H9 (cell line): ENCODE measurements at regions not wholly inside any gene's neighbourhood (a gene's known extent, or its start where the extent isn't known, plus 50 kb on each side); places are given as distances from the start of the nearest gene placed in this dataset.

Experiments used
- DNase-seq: peaks from one replicate; pipeline ENCODE4 v3.0.0-alpha.2; 2017
- H2AFZ ChIP-seq: one replicate; pipeline ENCODE4 v1.6.1; 2013; ENCODE audit warnings: mild to moderate bottlenecking, low read length, control low read depth, moderate library complexity
- H2AK5ac ChIP-seq: 2 replicates; pipeline ENCODE4 v1.6.1; 2013; ENCODE audit warnings: low read length, control low read depth, mixed read lengths; ENCODE audit not compliant: insufficient read length
- H2BK120ac ChIP-seq: one replicate; pipeline ENCODE4 v1.6.1; 2013; ENCODE audit warnings: low read depth, mild to moderate bottlenecking, low read length, control low read depth, inconsistent platforms; ENCODE audit not compliant: poor library complexity, severe bottlenecking
- H2BK12ac ChIP-seq: 2 replicates; pipeline ENCODE4 v1.6.1; 2013; ENCODE audit warnings: low read length, control low read depth, mixed read lengths, low read depth; ENCODE audit not compliant: insufficient read length
- H2BK15ac ChIP-seq: 2 replicates; pipeline ENCODE4 v1.6.1; 2013; ENCODE audit warnings: low read depth, low read length, control low read depth
- H2BK20ac ChIP-seq: one replicate; pipeline ENCODE4 v1.6.1; 2013; ENCODE audit warnings: low read depth, mild to moderate bottlenecking, low read length, control low read depth, inconsistent platforms; ENCODE audit not compliant: poor library complexity, severe bottlenecking
- H2BK5ac ChIP-seq: 2 replicates; pipeline ENCODE4 v1.6.1; 2013; ENCODE audit warnings: low read length, control low read depth, mixed read lengths; ENCODE audit not compliant: insufficient read length
- H3K14ac ChIP-seq: 2 replicates; pipeline ENCODE4 v1.6.1; 2013; ENCODE audit warnings: low read length, control low read depth; ENCODE audit not compliant: insufficient read depth
- H3K18ac ChIP-seq: 2 replicates; pipeline ENCODE4 v1.6.1; 2013; ENCODE audit warnings: low read depth, mild to moderate bottlenecking, mixed read lengths, low read length, control low read depth; ENCODE audit not compliant: insufficient read length
- H3K23ac ChIP-seq: 2 replicates; pipeline ENCODE4 v1.6.1; 2013; ENCODE audit warnings: low read length, control low read depth, mixed read lengths, low read depth; ENCODE audit not compliant: insufficient read length
- H3K23me2 ChIP-seq: 2 replicates; pipeline ENCODE4 v1.6.1; 2013; ENCODE audit warnings: low read depth, mild to moderate bottlenecking, mixed read lengths, low read length, control low read depth; ENCODE audit not compliant: insufficient read length, poor library complexity, severe bottlenecking
- H3K27ac ChIP-seq: 2 replicates; pipeline ENCODE4 v1.5.1; 2013; ENCODE audit warnings: low read length, control low read depth, mixed read lengths, low read depth; ENCODE audit not compliant: insufficient read length
- H3K27me3 ChIP-seq: 2 replicates; pipeline ENCODE4 v1.6.1; 2013; ENCODE audit warnings: low read length, control low read depth, inconsistent platforms; ENCODE audit not compliant: insufficient read depth
- H3K4ac ChIP-seq: 2 replicates; pipeline ENCODE4 v1.6.1; 2013; ENCODE audit warnings: low read depth, mild to moderate bottlenecking, control low read depth, inconsistent platforms, low read length, moderate library complexity
- H3K4me1 ChIP-seq: 2 replicates; pipeline ENCODE4 v1.6.1; 2013; ENCODE audit warnings: low read length, control low read depth, inconsistent platforms; ENCODE audit not compliant: insufficient read depth
- H3K4me2 ChIP-seq: 2 replicates; pipeline ENCODE4 v1.6.1; 2013; ENCODE audit warnings: low read length, control low read depth, mixed read lengths; ENCODE audit not compliant: insufficient read length, insufficient read depth
- H3K56ac ChIP-seq: 2 replicates; pipeline ENCODE4 v1.6.1; 2013; ENCODE audit warnings: low read depth, mild to moderate bottlenecking, mixed read lengths, low read length, control low read depth; ENCODE audit not compliant: insufficient read length
- H3K79me1 ChIP-seq: 2 replicates; pipeline ENCODE4 v1.6.1; 2013; ENCODE audit warnings: low read depth, mild to moderate bottlenecking, moderate library complexity, low read length, control low read depth, inconsistent platforms; ENCODE audit not compliant: insufficient read depth, poor library complexity, severe bottlenecking
- H3K79me2 ChIP-seq: 2 replicates; pipeline ENCODE4 v1.6.1; 2013; ENCODE audit warnings: low read length, control low read depth, inconsistent platforms; ENCODE audit not compliant: insufficient read depth
- H3K9ac ChIP-seq: 2 replicates; pipeline ENCODE4 v1.6.1; 2013; ENCODE audit warnings: low read length, control low read depth, mixed read lengths; ENCODE audit not compliant: insufficient read length; ENCODE audit errors: extremely low read depth
- H3K9me3 ChIP-seq: one replicate; pipeline ENCODE4 v1.6.1; 2013; ENCODE audit warnings: low read depth, low read length, inconsistent platforms; ENCODE audit not compliant: control insufficient read depth
- H3T11ph ChIP-seq: one replicate; pipeline ENCODE4 v1.6.1; 2013; ENCODE audit warnings: mild to moderate bottlenecking, low read length, control low read depth, inconsistent platforms
- H4K20me1 ChIP-seq: one replicate; pipeline ENCODE4 v1.6.1; 2013; ENCODE audit not compliant: control insufficient read depth, insufficient read length, insufficient read depth
- H4K5ac ChIP-seq: 2 replicates; pipeline ENCODE4 v1.6.1; 2013; ENCODE audit warnings: low read depth, mild to moderate bottlenecking, mixed read lengths, low read length, control low read depth; ENCODE audit not compliant: insufficient read length
- H4K8ac ChIP-seq: replicated peaks from 2 replicates; pipeline ENCODE4 v1.6.1; 2013; ENCODE audit warnings: low read length, control low read depth, mixed read lengths, low read depth; ENCODE audit not compliant: insufficient read length
- H4K91ac ChIP-seq: 2 replicates; pipeline ENCODE4 v1.6.1; 2013; ENCODE audit warnings: low read depth, mild to moderate bottlenecking, moderate library complexity, mixed read lengths, low read length, control low read depth; ENCODE audit not compliant: insufficient read length
- H3K27ac Mint-ChIP-seq, 3 experiments: 2 replicates in 2 of 3; 3 replicates in 1 of 3; pipeline ENCODE4 v1.8.0; 2020 to 2021; ENCODE audit warnings: mixed read lengths in 3 of 3, mild to moderate bottlenecking in 1 of 3, moderate library complexity in 1 of 3
- H3K27me3 Mint-ChIP-seq: 2 replicates; pipeline ENCODE4 v1.8.0; 2021; ENCODE audit warnings: low read depth, mild to moderate bottlenecking, moderate library complexity, mixed read lengths
- H3K36me3 Mint-ChIP-seq, 3 experiments: 2 replicates in 2 of 3; 3 replicates in 1 of 3; pipeline ENCODE4 v1.8.0; 2020 to 2021; ENCODE audit warnings: low read depth in 3 of 3, mixed read lengths in 3 of 3; ENCODE audit not compliant: insufficient read depth in 1 of 3
- H3K4me1 Mint-ChIP-seq, 2 experiments: 2 replicates each; pipeline ENCODE4 v1.8.0; 2020; ENCODE audit warnings: mixed read lengths in 2 of 2
- H3K4me3 Mint-ChIP-seq, 2 experiments: 2 replicates in 1 of 2; 3 replicates in 1 of 2; pipeline ENCODE4 v1.8.0; 2020 to 2021; ENCODE audit warnings: mild to moderate bottlenecking in 2 of 2, mixed read lengths in 2 of 2, moderate library complexity in 1 of 2
- H3K9me3 Mint-ChIP-seq, 2 experiments: 2 replicates in 1 of 2; 3 replicates in 1 of 2; pipeline ENCODE4 v1.8.0; 2020; ENCODE audit warnings: mild to moderate bottlenecking in 2 of 2, mixed read lengths in 2 of 2, moderate library complexity in 1 of 2
- WGBS: extraction: QIAGEN DNeasy Blood & Tissue Kit; methylation state at CpG from one replicate; pipeline ENCODE4 v1.1.7; 2013; ENCODE audit warnings: missing lambda C conversion rate, low lambda C conversion rate, mixed read lengths; ENCODE audit not compliant: insufficient read length; ENCODE audit errors: extremely low coverage; 5-methylcytosine and 5-hydroxymethylcytosine counted together
- TF ChIP-seq, protein P1 (sequence below): fragments of 200-600 bp; sonication (generic); conservative IDR thresholded peaks from 3 replicates; pipeline ENCODE4 v1.8.0; 2021; ENCODE audit warnings: antibody characterized with exemption, mild to moderate bottlenecking

DNA sequence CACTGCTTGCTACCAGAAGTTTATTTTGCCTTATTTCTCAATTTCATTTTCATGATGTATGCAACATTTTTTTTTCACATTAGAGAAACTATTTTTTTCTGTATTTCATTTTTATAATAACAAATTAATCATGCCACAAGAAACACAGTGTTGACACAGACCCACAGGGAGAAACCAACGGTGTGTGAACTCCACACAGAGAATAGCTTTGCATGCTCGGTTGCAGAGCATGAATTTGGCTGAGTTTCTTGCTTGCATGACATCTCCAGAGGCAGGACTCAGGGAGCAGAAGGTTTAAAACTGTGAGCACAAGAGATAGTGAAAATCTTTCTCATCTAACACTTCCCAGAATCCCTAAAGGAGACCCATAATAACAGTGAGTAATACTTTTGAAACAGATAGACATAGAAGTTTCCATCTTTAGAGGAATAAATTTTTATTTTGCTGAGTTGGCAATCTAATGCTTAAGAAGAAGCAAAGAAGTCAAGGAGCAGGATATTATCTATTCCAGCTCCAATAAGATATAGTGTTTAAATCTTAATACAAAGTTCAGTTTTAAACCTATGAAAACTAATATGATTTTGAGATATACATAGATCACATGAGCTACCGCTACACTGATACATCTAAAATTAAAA is 890.9 kb downstream of the MRPL39 start:
- Histone ChIP-seq H3T11ph (no peak overlapping the region), H4K91ac (no peak overlapping the region), H3K4me2 (no peak overlapping the region), H3K4ac (no peak overlapping the region), H4K5ac (no peak overlapping the region), H3K27me3 (no peaks in the 10 kb centered on the region), H2BK15ac (no peak overlapping the region; the same call in 1 of the 2 replicates), H4K20me1 (no peaks in the 10 kb centered on the region), H2AK5ac (no peak overlapping the region), H2BK120ac (no peak overlapping the region), H2BK20ac (no peak overlapping the region), H3K56ac (no peak overlapping the region), H3K79me2 (no peaks in the 10 kb centered on the region), H2AFZ (no peak overlapping the region), H3K9ac (no peak overlapping the region), H2BK5ac (no peak overlapping the region), H3K27ac (no peak overlapping the region), H3K23ac (no peak overlapping the region), H3K9me3 (no peaks in the 10 kb centered on the region), H2BK12ac (no peak overlapping the region), H3K14ac (no peak overlapping the region), H4K8ac (no peak overlapping the region), H3K79me1 (no peaks in the 10 kb centered on the region), H3K18ac (no peak overlapping the region), H3K4me1 (no peaks in the 10 kb centered on the region), H3K23me2 (no peaks in the 10 kb centered on the region)
- Mint-ChIP-seq H3K27me3 (no peaks in the 10 kb centered on the region), H3K4me3 (no peak overlapping the region), H3K36me3 (peaks cover 0 to 7% (median 0%) of the 10 kb centered on the region in 3 experiments; a peak in 2 of 7 replicates), H3K27ac (no peak overlapping the region), H3K9me3 (peaks cover 36 to 60% of the 10 kb centered on the region in 2 experiments), H3K4me1 (peaks cover 0 to 6% of the 10 kb centered on the region in 2 experiments; a peak in 2 of 4 replicates)
- no CpG with 5 or more reads among the region's 3 CpGs for WGBS
- DNase-seq, result no peak
- TF ChIP-seq, protein P1, sequence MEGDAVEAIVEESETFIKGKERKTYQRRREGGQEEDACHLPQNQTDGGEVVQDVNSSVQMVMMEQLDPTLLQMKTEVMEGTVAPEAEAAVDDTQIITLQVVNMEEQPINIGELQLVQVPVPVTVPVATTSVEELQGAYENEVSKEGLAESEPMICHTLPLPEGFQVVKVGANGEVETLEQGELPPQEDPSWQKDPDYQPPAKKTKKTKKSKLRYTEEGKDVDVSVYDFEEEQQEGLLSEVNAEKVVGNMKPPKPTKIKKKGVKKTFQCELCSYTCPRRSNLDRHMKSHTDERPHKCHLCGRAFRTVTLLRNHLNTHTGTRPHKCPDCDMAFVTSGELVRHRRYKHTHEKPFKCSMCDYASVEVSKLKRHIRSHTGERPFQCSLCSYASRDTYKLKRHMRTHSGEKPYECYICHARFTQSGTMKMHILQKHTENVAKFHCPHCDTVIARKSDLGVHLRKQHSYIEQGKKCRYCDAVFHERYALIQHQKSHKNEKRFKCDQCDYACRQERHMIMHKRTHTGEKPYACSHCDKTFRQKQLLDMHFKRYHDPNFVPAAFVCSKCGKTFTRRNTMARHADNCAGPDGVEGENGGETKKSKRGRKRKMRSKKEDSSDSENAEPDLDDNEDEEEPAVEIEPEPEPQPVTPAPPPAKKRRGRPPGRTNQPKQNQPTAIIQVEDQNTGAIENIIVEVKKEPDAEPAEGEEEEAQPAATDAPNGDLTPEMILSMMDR, result no peak
